Fibroblast of villous mesenchyme (primary cell): ENCODE measurements at regions not wholly inside any gene's neighbourhood (a gene's known extent, or its start where the extent isn't known, plus 50 kb on each side); places are given as distances from the start of the nearest gene placed in this dataset.

ENCODE experiments used
- DNase-seq: peaks from one replicate; pipeline ENCODE4 v3.0.0-alpha.2; 2010; ENCODE audit warnings: low read depth
- H3K4me3 ChIP-seq: 2 replicates; pipeline ENCODE4 v1.5.1; 2011; ENCODE audit warnings: low read depth, mild to moderate bottlenecking, low read length
- TF ChIP-seq, protein P1 (sequence below): IDR thresholded peaks from 2 replicates; pipeline ENCODE4 v1.5.1; 2012; ENCODE audit warnings: low read depth, mild to moderate bottlenecking, low read length; ENCODE audit not compliant: insufficient read depth

DNA sequence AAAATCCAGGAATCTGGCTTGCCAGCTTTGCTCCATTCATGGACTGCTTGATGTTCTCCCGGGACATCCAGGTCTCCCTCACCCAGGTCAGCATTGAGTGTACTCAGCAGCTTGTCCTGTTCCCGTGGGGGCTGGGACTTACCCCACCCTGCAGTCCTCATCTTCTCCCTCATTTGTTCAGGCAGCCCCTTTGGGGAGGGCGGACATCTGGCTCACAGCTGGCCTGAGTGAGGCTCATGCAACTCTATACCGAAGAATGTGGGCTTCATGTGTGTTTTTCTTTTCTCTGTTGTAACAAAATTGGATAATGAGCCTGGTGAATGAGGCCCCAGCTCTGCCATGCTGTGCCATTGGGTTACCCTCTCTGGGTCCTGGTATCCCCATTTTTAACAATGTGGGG lies 227.7 kb upstream of the TENM4 start:
- no peak overlapping the region for H3K4me3 ChIP-seq
- no peak for DNase-seq
- TF ChIP-seq, protein P1, sequence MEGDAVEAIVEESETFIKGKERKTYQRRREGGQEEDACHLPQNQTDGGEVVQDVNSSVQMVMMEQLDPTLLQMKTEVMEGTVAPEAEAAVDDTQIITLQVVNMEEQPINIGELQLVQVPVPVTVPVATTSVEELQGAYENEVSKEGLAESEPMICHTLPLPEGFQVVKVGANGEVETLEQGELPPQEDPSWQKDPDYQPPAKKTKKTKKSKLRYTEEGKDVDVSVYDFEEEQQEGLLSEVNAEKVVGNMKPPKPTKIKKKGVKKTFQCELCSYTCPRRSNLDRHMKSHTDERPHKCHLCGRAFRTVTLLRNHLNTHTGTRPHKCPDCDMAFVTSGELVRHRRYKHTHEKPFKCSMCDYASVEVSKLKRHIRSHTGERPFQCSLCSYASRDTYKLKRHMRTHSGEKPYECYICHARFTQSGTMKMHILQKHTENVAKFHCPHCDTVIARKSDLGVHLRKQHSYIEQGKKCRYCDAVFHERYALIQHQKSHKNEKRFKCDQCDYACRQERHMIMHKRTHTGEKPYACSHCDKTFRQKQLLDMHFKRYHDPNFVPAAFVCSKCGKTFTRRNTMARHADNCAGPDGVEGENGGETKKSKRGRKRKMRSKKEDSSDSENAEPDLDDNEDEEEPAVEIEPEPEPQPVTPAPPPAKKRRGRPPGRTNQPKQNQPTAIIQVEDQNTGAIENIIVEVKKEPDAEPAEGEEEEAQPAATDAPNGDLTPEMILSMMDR = no peak

DNA sequence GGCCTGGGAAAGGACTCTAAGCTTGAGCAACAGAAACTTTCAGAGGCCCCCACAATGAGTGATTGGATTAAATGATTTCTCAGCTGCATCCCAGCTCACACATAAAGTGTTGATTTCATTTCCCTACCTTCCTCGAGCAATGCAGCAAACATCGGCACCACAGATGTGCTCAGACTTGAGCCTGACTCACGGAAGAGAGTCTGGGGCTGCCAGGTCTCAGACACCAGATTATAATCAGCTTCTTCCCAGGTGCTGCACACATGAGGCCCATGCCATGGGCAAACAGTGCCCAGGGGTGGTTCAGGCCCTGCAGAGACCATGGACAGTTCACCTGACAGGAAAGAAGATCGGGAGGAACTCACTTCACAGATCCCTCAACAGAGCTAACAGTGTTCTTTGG lies 226.6 kb upstream of the TENM4 start:
- H3K4me3 ChIP-seq = no peak overlapping the region
- TF ChIP-seq, protein P1 = no peak
- no peak for DNase-seq

DNA sequence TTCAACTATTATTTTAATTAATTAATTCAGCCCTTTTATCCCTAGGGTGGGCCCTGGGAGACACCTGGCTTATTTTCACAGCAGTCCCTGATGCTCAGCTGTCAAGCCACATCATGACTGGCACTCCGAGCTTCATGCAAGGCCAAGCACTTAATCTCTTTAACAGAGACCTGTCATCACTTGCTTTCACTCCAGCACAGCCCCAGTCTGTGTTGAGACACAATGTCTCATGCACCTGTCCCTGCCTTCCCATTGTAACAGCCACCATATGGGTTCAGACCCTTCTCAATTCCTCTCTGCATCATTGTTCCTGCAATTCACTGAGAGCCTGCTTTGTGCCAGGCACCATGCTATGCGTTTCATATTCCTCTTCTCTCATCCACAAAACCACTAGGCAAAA lies 222.2 kb upstream of the TENM4 start:
- TF ChIP-seq, protein P1 = no peak
- DNase-seq = no peak
- no peak overlapping the region for H3K4me3 ChIP-seq

DNA sequence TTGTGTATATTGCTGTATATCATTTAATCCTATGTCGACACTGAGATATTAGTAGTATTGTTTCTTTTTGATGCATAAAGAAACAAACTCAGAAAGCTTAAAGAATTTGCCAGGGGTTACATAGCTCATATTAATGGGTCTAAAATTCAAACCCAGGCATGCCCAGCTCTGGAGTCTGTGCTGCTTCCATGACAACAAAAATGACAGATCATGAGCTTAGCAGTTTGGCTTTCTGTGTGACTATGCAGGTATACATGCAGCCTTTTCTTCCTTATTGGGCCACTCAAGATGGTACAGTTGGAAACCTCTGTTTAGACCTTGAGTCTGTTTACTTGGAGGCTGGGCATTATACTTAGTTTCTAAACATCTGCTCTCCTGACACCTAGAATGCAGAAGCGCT lies 220.5 kb upstream of the TENM4 start:
- TF ChIP-seq, protein P1 = no peak
- DNase-seq = no peak
- H3K4me3 ChIP-seq = no peak overlapping the region

DNA sequence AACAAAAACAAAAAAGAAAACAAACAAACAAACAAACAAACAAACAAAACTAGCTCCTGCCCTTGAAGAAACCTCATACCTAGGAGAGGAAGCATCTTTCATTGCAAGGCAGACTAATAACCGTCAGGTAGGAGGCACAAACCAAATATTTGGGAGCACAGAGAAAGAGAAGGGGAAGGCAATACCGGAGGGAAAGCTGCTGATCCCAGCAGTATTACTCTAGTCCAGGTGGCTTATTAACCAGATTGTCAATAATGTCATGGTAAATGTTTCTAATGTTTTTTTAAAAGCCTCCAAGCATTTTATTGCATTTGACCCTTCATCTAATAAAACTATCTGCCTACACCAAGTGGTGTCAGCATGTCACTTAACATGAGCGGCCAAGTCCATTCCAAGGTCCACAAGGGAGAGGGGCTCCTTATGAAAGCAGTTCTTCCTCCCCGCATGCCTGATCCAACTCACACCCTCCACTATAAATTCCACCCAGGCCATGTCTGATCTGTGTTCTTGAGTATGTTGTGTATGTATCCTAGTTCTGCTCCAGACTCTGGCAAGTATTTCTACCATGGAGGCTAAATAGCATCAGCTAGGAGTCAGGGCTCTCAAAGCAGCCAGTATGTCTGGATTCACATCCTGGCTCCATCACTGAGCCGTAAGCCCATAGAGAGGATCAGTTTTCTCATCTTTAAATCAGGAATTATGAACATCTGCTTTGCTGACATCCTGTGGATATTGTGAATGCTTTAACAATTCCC lies 208.1 kb upstream of the TENM4 start:
- DNase-seq = no peak
- TF ChIP-seq, protein P1 = no peak
- no peak overlapping the region for H3K4me3 ChIP-seq

DNA sequence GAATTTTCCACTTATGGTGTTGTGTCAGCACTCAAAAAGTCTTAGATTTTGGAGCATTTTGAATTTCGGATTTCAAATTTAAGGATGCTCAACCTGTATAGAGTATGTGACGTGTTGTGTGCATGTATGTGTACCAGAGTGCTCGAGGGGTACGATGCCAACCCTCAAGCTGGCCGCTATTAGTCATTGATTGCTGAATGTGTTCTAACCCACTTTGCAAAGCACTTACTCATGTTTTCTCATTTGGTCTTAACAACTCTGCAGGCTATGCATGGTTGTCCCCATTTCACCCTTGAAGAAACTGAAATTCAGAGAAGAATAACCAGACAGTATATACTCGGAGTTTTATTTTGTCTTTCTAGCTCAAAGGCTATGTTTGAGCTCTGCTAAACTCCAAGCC lies 196.4 kb upstream of the TENM4 start:
- DNase-seq = no peak
- H3K4me3 ChIP-seq = no peak overlapping the region
- TF ChIP-seq, protein P1 = no peak

DNA sequence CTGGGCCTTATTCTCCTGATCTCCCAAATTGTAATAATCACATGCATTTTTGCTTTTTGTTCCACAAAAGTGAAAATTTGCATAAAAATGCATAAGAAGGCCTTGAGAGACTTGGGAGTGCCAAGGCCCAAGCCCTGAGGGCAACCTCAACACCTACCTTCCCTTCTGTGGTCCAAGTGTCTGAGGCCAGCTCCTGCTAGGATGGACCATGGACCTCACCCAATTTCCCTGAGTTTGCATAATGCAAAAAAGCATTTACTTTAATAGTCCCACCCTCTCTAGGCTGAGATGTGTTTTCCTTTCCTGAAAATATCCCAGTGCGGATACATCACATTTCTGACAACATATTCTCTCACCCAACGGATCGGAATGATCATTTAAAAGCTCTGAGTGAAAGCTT lies 194.1 kb upstream of the TENM4 start:
- no peak for DNase-seq
- TF ChIP-seq, protein P1 = no peak
- H3K4me3 ChIP-seq = no peak overlapping the region
